Glutamatergic neuron (in vitro differentiated cells): ENCODE measurements at regions not wholly inside any gene's neighbourhood (a gene's known extent, or its start where the extent isn't known, plus 50 kb on each side); places are given as distances from the start of the nearest gene placed in this dataset.

ENCODE experiments used
- DNase-seq: peaks from one replicate; pipeline ENCODE4 v3.0.0; 2022
- H3K27ac Mint-ChIP-seq: one replicate; pipeline ENCODE4 v1.8.0; 2020; ENCODE audit warnings: mild to moderate bottlenecking, mixed read lengths, inconsistent platforms; ENCODE audit not compliant: unreplicated experiment
- H3K27me3 Mint-ChIP-seq: one replicate; pipeline ENCODE4 v1.8.0; 2020; ENCODE audit warnings: mild to moderate bottlenecking, moderate library complexity, mixed read lengths, inconsistent platforms; ENCODE audit not compliant: unreplicated experiment
- H3K36me3 Mint-ChIP-seq: one replicate; pipeline ENCODE4 v1.8.0; 2020; ENCODE audit warnings: mild to moderate bottlenecking, mixed read lengths, inconsistent platforms; ENCODE audit not compliant: unreplicated experiment
- H3K4me1 Mint-ChIP-seq: one replicate; pipeline ENCODE4 v1.8.0; 2020; ENCODE audit warnings: mild to moderate bottlenecking, low read depth, mixed read lengths, inconsistent platforms; ENCODE audit not compliant: unreplicated experiment
- H3K4me3 Mint-ChIP-seq: one replicate; pipeline ENCODE4 v1.8.0; 2020; ENCODE audit warnings: mild to moderate bottlenecking, mixed read lengths, inconsistent platforms; ENCODE audit not compliant: unreplicated experiment
- H3K9me3 Mint-ChIP-seq: one replicate; pipeline ENCODE4 v1.8.0; 2020; ENCODE audit warnings: mild to moderate bottlenecking, moderate library complexity, mixed read lengths, inconsistent platforms; ENCODE audit not compliant: unreplicated experiment
- TF ChIP-seq, protein P1 (sequence below): fragments of 200-600 bp; sonication (generic); IDR thresholded peaks from one replicate; pipeline ENCODE4 v1.5.0; 2021; ENCODE audit not compliant: partially characterized antibody, unreplicated experiment

GRCh38 chr4:24121395-24122175 lies 231.7 kb upstream of the PPARGC1A start:
- H3K36me3 Mint-ChIP-seq: no peaks in the 10 kb centered on the region
- no peak overlapping the region for H3K4me3 Mint-ChIP-seq
- DNase-seq: no peak
- no peak overlapping the region for H3K27ac Mint-ChIP-seq
- no peaks in the 10 kb centered on the region for H3K27me3 Mint-ChIP-seq
- TF ChIP-seq, protein P1, sequence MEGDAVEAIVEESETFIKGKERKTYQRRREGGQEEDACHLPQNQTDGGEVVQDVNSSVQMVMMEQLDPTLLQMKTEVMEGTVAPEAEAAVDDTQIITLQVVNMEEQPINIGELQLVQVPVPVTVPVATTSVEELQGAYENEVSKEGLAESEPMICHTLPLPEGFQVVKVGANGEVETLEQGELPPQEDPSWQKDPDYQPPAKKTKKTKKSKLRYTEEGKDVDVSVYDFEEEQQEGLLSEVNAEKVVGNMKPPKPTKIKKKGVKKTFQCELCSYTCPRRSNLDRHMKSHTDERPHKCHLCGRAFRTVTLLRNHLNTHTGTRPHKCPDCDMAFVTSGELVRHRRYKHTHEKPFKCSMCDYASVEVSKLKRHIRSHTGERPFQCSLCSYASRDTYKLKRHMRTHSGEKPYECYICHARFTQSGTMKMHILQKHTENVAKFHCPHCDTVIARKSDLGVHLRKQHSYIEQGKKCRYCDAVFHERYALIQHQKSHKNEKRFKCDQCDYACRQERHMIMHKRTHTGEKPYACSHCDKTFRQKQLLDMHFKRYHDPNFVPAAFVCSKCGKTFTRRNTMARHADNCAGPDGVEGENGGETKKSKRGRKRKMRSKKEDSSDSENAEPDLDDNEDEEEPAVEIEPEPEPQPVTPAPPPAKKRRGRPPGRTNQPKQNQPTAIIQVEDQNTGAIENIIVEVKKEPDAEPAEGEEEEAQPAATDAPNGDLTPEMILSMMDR: no peak
- no peaks in the 10 kb centered on the region for H3K9me3 Mint-ChIP-seq
- no peaks in the 10 kb centered on the region for H3K4me1 Mint-ChIP-seq

DNA sequence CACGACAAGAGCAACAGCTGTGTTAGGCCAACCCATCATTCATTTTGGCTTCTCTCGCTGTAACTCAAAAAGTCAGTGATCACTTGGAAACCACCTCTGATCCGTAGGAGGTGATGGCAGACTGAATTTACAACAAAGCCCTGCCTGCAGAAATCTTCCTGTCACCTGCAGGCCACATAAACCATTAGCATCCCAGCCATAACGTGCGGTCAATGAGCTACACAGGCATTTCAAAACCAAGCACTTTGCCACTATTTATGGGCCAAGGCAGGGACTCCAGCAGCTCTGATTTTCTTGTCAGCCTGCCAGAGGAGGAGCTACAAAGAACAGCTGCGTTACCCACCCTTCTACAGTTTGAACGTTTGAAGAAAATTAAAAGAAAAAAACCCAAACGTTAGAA lies 228.1 kb upstream of the PPARGC1A start:
- Mint-ChIP-seq H3K27me3 (no peaks in the 10 kb centered on the region), H3K4me3 (no peak overlapping the region), H3K4me1 (no peaks in the 10 kb centered on the region), H3K27ac (no peak overlapping the region), H3K36me3 (no peaks in the 10 kb centered on the region), H3K9me3 (no peaks in the 10 kb centered on the region)
- TF ChIP-seq, protein P1: no peak
- no peak for DNase-seq

- no peaks in the 10 kb centered on the region for H3K27me3 Mint-ChIP-seq
- H3K4me1 Mint-ChIP-seq: no peaks in the 10 kb centered on the region
- TF ChIP-seq, protein P1: no peak
- no peak overlapping the region for H3K4me3 Mint-ChIP-seq
- no peak overlapping the region for H3K27ac Mint-ChIP-seq
- no peaks in the 10 kb centered on the region for H3K9me3 Mint-ChIP-seq
- H3K36me3 Mint-ChIP-seq: no peaks in the 10 kb centered on the region
- DNase-seq: no peak
Observed at GRCh38 chr4:24116107-24116506, 226.3 kb upstream of the PPARGC1A start.

DNA sequence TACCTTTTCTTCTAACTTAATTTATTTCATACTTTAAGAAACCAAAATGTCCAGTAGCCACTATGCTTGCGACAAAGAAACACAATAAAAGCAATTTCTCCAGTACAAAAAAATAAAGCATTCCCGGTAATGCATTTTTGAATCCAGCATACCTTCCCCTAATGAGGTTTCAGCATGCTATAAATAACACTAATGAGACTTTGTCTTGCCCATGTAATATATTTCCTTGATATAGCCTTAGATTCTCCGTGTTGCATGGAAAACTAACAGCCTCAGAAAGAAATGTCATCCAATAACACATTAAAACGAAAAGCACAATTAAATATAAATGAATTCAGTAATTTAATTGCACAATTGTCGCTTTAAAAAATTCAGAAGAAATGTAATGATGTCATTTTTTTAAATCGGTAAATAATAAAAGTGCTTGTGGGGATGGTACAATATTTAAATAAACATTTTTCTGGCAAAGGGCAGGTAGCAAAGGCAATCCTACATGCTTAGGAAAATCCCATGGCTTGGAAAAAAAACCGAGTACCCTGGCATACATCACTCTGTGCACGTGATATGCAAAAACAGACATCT lies 225.2 kb upstream of the PPARGC1A start:
- no peak overlapping the region for H3K27ac Mint-ChIP-seq
- H3K4me3 Mint-ChIP-seq: no peak overlapping the region
- TF ChIP-seq, protein P1: no peak
- no peaks in the 10 kb centered on the region for H3K4me1 Mint-ChIP-seq
- no peaks in the 10 kb centered on the region for H3K9me3 Mint-ChIP-seq
- no peaks in the 10 kb centered on the region for H3K36me3 Mint-ChIP-seq
- DNase-seq: no peak
- H3K27me3 Mint-ChIP-seq: no peaks in the 10 kb centered on the region

DNA sequence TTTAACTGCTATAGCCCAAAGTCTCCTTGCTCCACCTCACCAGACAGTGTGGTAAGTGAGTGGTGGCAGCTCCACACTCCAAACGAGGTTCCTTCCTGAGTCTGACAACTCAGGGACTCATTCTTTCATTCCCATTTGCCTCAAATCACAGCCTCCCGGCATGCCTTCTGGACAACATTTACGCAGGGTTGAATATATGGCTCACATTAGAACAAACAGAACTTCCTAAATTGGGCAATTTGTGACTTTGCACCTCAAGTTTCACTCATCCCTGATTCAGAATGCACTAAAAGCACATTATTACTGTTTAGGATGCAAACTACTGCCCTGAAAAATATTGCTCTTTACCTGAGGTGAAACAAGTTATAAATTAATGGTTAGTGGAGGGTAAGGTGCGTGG lies 224.6 kb upstream of the PPARGC1A start:
- H3K9me3 Mint-ChIP-seq: no peaks in the 10 kb centered on the region
- TF ChIP-seq, protein P1: no peak
- no peak overlapping the region for H3K27ac Mint-ChIP-seq
- no peak overlapping the region for H3K4me3 Mint-ChIP-seq
- no peaks in the 10 kb centered on the region for H3K27me3 Mint-ChIP-seq
- no peaks in the 10 kb centered on the region for H3K36me3 Mint-ChIP-seq
- DNase-seq: no peak
- no peaks in the 10 kb centered on the region for H3K4me1 Mint-ChIP-seq
